Stimulated activated naive CD8-positive, alpha-beta T cell treated with anti-CD3 and anti-CD28 coated beads, Interleukin-15, Interleukin-2, amounts not matched to agents 100 U/mL and 50 U/mL, for 24 hours (primary cell): ENCODE measurements at regions not wholly inside any gene's neighbourhood (a gene's known extent, or its start where the extent isn't known, plus 50 kb on each side); places are given as distances from the start of the nearest gene placed in this dataset.
"Not testable (repeated sequence)": the region's sequence is repeated elsewhere in the genome, so short reads cannot be mapped to it uniquely, and the experiment has no call there.

Experiments
- ATAC-seq: fragments of 150-1000 bp; cut with Tn5 transposase; one replicate; pipeline ENCODE4 v1.10.0; 2021
- DNase-seq: peaks from one replicate; pipeline ENCODE4 v3.0.0; 2021

DNA sequence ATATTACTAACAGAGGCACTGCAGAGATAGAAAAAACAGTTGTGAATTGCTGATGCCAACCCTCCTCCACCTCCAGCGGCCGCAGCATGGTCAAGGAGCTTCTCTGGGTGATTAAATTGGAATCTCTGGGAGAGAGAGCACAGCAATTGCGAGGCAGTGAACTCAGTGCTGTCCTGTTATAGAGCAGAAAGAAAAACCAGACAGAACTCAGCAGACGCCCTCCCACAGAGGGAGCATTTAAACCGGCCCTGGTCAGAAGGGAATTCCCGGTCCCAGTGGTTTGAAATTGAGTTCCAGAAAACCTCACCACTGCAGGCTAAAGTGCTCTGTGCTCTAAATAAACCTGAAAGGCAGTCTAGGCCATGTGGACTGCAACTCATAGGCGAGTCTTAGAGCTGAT, 175.4 kb downstream of the SQOR start:
- no peak for DNase-seq
- no peak for ATAC-seq

- ATAC-seq, result no peak
- DNase-seq, result no peak
Observed at GRCh38 chr15:45812200-45812599, 177.4 kb downstream of the SQOR start.

- ATAC-seq, DNase-seq: not testable (repeated sequence)
Observed at GRCh38 chr15:45817578-45817977, 182.7 kb downstream of the SQOR start.

DNA sequence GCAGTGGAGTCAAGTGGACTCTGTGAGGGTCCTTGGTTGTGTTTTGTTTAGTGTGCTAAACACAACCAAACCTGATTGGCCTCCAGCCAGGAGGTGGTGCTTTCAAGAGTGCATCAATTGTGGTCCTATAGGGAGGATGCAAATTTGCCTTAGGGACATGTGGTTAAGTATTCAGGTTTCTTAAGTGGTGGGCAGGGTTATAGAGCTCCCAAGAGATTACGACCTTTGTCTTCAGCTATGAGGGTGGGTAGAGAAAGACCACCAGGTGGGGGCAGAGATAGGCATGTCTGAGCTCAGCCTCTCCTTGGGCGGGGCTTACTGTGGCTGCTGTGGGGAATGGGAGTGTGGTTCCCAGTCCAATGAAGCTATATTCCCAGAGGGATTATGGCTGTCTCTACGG, 186.6 kb downstream of the SQOR start:
- ATAC-seq (no peak), DNase-seq (no peak)

DNA sequence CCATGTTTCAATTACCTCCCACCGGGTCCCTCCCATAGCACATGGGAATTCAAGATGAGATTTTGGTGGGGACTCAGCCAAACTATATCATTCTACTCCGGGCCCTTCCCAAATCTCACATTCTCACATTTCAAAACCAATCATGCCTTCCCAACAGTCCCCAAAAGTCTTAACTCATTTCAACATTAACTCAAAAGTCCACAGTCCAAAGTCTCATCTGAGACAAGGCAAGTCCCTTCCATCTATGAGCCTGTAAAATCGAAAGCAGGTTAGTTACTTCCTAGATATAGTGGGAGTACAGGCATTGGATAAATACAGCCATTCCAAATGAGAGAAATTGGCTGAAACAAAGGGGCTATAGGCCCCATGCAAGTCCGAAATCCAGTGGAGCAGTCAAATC, 188.1 kb downstream of the SQOR start:
- not testable (repeated sequence) for DNase-seq, ATAC-seq

- DNase-seq, result no peak
- ATAC-seq, result no peak
Observed at GRCh38 chr15:45827275-45827674, 192.4 kb downstream of the SQOR start.

- DNase-seq (no peak), ATAC-seq (no peak)
Observed at GRCh38 chr15:45827766-45828165, 192.9 kb downstream of the SQOR start.

DNA sequence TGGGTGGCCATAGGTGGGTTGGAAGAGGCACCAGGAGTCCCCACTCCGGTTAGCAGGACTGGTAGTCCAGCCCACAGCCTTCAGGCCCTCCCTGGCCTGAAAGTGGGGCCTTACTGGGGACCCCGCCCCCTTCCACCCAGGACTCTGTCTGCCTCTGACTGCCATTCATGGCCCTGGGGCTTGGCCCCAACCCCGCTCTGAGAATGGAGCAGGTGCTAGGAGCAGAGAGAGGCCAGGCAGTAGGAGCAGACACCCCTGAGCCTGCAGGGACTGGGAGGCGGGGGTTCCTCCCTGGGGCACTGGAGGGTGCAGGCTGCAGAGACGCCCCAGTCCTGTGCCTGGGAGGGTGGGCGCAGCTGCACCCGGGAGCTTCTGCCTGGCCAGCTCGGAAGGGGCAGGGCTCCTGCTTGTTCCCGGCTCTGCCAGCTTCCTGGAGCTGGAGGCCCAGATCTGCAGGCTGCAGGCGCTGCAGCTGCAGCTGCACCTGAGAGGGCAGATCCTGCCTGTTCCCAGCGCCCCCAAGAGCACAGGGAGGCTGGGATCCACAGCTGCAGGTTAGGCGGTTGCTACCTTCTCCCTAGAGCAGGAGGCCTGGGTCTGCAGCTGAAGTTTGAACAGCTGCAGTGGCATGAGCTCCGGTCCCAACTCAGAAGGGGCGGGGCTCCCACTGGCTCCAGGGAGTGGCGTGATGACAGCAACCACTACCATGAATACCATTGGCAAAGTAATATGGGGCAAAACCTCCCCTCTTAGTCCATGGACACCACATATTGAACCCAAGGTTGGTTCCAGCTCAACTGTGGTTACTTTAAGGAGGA, 194.7 kb downstream of the SQOR start:
- DNase-seq, result no peak
- ATAC-seq, result no peak

DNA sequence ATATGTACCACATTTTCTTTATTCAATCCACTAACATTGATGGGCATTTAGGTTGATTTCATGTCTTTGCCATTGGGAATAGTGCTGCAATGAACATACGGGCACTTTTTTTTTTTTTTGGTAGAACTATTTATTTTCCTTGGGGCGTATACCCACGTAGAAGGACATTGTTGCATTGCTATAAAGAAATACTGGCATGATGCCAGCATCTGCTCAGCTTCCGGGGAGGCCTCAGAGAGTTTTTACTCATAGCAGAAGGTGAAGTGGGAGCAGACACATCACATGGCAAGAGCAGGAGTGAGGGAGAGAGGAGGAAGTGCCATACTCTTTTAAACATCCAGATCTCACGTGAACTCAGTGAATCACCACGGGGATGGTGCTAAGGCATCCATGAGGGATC, 197.0 kb downstream of the SQOR start:
- DNase-seq, result no peak
- no peak for ATAC-seq

- no peak for ATAC-seq
- DNase-seq, result no peak
Observed at GRCh38 chr15:45834622-45835021, 199.8 kb downstream of the SQOR start.

GRCh38 chr15:45842151-45842550, 207.3 kb downstream of the SQOR start:
- DNase-seq (no peak), ATAC-seq (no peak)

DNA sequence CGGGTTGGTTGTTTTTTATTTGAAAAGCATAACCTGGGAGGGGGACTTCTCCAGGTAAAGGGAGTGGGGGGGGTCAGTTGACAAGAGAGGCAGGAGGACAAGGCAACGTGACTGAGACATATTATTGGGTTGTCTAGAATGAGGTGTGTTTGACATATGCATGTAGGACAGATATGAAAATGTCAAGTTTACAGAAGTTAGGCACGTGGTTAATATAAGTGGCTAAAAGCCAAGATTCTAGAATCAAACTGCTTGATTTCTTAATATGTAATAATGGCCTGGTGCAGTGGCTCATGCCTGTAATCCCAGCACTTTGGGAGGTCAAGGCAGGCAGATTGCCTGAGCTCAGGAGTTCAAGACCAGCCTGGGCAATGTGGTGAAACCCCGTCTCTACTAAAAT, 212.8 kb downstream of the SQOR start:
- ATAC-seq (no peak), DNase-seq (no peak)

DNA sequence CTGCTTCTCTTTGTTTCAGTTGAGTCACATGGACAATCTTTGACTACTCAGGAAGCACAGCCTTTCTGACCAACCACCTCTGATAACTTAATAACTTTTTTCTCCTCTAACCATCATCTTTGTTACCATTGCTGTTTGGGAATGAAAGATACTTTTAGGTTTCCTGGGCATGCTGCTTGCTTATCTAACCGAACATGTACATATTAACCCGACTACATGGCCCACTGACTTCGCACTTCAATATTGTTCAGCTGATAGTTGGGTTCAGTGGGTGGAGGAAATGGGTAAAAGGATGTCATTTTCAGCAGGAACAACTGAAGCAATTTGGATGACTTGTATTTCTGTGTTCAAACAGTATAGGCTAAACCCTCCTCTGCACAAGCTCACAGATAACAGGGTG, 214.3 kb downstream of the SQOR start:
- ATAC-seq, result no peak

GRCh38 chr15:45854455-45855202, 219.8 kb downstream of the SQOR start:
- ATAC-seq, result no peak
- DNase-seq, result no peak

More for the DNA sequence above, 214.3 kb downstream of the SQOR start:
- no peak for DNase-seq

GRCh38 chr15:45855210-45855906, 220.5 kb downstream of the SQOR start:
- ATAC-seq (no peak), DNase-seq (no peak)

DNA sequence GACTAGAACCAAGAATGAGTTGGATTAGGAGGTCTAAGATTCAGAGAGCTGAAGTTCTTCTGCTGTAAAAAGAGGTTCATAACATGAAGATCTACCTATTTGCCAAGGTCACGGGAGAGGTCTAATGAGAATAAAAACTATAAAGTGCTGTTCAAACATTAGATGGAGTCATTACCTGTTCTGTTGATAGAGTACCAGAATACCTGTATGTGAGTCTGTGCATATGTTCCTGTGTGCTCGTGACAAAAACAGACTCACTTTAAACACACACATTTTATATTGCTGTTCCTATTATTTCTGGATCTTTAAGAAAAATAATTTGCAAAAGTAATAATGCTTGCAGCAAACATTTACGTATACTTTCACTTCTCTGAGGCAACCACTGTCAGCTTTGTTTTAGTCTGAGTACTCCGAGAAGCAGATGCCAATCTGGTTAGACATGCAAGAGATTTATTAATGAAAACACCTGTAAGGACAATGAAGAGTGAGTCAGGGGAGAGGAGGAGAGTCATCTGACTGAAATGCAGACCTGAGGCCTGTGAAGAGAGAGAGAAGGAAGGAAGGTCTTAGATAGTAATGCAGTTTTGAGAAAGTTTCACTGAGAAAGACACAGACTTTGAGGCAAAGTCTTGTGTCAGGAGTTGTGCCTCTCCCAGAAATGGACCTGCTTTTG, 221.2 kb downstream of the SQOR start:
- no peak for ATAC-seq
- no peak for DNase-seq

GRCh38 chr15:45857291-45857690, 222.5 kb downstream of the SQOR start:
- no peak for ATAC-seq
- DNase-seq, result no peak

- DNase-seq (no peak), ATAC-seq (no peak)
Observed at GRCh38 chr15:45858491-45858890, 223.7 kb downstream of the SQOR start.

DNA sequence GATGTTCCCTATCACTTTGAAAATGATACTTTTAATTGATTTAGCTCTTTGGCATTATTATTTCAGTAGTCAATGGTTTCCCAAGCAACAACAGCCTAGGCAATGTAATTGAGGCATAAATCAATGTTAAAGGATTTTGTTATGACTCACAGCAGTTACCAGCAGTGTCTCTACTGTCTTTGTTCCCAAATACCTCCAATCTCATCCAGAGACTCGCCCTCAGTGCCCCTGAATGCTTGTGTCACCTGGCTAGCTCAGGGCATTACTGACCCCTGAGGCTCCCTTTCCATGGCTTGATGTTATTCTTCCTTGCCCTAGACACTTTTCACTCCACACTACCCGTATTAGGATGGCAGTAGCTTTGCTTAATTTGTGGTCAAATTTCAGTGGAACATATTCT, 227.2 kb downstream of the SQOR start:
- no peak for ATAC-seq
- no peak for DNase-seq

GRCh38 chr15:45863881-45864580, 229.2 kb downstream of the SQOR start:
- DNase-seq, result no peak
- no peak for ATAC-seq

- no peak for DNase-seq
- ATAC-seq, result no peak
Observed at GRCh38 chr15:45866616-45867015, 231.8 kb downstream of the SQOR start.

GRCh38 chr15:45867281-45867680, 232.5 kb downstream of the SQOR start:
- DNase-seq, result no peak
- no peak for ATAC-seq
